HS-5 (cell line): ENCODE measurements at regions not wholly inside any gene's neighbourhood (a gene's known extent, or its start where the extent isn't known, plus 50 kb on each side); places are given as distances from the start of the nearest gene placed in this dataset.

Experiments used
- DNase-seq: peaks from one replicate; pipeline ENCODE4 v3.0.0-alpha.2; 2012; ENCODE audit warnings: low read depth

DNA sequence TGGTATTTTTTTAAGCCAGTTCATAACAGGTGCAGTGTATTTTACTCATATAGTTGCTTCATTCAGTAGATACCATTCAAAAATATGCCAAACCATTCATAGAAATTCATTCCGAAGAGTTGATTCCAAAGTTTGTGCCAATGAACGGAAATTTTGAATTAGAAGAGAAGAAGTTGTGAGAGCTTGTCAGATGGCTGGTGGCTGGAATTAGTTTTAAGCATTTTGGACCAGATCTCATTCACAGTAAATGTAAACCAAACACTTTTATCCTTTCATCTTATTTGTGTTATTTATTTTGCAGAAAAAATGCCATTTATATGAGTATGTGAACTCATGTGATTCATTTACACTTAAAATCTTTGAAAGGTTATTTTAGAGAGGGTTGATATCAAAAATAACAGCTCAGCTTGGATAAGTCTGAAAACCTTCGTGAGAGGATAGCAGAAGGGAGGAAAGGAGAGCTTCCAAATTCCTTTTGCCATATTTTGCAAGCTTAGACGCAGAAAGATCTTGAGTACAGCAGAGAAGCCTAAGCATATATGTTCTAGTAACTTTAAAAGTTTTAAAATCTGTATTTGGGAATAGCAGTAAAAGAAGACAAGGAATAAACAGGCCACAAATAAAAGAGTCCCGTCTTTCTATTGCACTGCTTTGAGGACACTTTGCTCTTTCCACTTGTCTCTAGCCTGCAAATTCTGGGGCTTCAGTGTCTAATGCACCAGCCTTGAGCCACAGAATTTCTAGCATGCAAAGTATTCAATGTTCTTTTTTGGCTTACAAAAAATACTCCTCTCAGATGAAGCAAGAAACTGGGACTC, 253.6 kb upstream of the FLRT2 start:
- no peak for DNase-seq

DNA sequence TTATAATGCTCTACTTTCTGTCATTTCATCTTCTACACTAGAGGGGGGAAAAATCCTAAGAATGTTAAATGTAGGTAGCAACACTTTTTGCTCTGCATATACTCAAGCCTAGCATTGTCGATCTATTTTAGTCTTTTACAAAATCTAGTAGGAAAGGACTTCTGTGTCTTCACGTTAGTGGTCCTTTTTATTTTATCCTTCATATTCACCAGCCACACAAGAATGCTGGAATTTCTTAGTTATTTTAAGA, 253.0 kb upstream of the FLRT2 start:
- no peak for DNase-seq

DNA sequence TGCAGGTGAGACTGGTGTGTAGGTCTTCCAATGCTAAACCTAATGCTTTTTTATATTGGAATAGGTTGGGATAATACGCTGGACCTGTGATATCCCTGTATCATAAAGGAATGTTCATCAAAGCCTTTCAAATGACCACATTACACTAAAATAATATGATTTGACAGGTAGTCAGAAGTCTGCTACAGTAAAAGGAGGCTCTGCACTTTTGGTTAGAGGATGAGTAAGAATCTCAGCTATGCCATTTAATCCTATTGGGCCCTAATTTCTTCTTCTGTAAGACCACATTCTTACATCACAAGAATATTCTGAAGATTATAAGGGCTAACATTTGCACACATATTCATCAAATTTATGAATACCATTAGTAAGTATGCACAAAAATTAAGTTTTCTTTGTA, 250.5 kb upstream of the FLRT2 start:
- no peak for DNase-seq

DNA sequence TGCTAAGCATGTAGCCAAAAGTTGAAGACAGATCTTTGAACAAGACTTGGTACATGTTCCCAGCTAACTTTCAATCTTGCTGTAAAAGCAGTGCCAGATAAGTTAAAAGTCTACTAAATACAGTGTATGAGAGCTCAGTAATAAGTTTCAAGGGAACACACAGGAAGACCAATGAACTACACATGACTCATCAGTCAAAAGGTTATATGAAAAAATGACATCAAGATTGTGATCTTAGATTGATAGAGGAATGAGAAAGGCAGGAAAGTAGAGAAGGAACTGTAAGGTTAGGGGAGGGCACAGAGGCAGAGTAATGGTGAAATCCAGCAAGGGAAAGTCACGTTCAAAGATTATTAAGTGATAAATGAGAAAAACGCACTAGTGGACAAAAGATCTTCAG, 249.9 kb upstream of the FLRT2 start:
- no peak for DNase-seq

DNA sequence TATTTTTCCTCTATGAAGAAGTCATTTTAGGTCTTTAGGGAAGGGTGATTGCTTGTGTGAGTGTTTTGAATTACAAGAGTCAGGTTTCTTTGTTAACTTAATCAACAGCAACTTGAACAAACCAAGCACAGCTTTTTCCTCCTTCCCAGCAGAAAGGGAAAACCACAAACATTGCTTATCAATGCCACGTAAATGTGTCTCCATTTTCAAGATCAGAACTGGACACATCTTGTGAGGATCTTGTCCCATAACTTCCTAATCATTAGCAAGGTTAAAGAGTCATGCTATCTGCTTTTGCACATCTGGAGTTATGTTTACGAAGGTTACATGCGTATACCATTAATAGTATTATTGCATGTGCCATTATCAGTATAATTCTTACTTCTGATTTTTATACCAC, 248.0 kb upstream of the FLRT2 start:
- no peak for DNase-seq

DNA sequence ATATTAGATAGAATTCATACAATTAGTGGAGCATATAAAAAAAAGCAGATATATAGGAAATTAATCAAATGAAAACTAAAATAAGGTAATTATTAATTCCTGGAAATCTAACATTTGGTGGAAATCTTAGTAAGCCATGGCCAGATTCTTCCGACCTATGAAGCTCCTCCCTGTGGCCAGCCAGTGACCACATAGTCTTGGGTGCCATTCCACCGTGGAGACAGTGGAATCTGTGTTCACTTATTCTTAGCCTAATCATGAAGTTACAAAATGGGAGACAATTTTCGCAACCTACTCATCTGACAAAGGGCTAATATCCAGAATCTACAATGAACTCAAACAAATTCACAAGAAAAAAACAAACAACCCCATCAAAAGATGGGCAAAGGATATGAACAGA, 241.9 kb upstream of the FLRT2 start:
- no peak for DNase-seq

DNA sequence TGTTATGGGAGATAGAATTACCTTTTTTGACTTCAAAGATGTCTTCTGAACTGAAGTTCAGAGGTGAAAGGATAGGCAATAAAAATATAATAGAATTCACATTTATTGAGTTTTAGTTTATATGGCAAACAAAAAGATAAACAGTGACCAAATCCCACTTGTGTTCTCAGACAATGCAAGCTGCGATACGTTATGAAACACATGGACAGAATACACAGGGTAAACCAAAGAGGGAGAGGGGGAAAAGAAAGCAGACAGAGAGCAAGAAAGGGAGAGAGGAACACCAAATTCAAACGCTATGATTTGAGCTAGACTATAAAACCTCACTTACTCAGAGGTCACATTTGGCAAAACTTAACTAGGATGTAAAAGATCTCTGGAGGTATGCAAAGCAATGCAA, 238.2 kb upstream of the FLRT2 start:
- DNase-seq: no peak

DNA sequence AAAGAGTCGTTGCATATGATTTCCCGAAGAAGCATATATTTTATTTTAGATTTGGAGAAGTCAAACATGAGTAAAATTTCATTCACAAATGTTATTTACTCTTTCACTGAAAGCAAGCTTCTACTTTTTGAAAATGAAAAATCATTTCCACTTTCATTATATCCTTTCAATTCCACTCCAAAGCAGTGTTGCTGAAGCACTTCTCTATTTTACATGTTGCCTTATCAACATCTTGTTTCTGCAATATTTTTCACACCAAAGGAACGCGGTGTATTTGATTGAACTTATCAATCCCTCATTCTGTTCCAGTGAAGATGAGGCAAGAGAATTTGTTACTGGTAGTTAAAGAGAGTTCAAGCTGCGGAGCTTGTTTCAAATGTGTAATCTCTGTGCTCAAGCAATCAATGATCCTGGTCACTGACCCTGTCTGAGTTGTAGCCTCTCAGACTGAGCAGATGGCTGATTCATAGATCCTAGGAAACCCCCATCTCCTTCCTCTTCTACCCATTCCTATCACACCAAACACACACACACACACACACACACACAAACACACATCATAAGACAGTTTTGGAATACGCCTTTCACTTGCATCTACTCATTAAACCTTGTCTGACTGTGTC, 236.2 kb upstream of the FLRT2 start:
- no peak for DNase-seq

DNA sequence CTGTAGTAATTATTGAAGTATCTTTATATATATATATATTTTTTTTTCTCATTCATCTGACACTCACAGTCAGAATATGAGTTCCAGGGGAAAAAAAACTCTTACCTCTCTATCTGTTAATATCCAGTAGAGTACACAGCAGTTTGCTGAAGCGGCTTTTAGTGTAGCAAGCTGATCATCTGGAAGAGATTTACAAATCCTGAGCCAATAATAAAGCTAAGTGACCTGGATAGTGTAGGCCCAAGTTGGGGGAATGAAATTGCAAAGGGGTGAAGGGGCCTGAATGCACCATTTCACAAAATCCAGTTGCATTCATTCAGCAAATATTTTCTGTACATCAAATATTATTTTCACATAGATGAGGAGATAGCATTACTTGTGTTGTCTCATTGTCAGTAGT, 234.6 kb upstream of the FLRT2 start:
- no peak for DNase-seq

DNA sequence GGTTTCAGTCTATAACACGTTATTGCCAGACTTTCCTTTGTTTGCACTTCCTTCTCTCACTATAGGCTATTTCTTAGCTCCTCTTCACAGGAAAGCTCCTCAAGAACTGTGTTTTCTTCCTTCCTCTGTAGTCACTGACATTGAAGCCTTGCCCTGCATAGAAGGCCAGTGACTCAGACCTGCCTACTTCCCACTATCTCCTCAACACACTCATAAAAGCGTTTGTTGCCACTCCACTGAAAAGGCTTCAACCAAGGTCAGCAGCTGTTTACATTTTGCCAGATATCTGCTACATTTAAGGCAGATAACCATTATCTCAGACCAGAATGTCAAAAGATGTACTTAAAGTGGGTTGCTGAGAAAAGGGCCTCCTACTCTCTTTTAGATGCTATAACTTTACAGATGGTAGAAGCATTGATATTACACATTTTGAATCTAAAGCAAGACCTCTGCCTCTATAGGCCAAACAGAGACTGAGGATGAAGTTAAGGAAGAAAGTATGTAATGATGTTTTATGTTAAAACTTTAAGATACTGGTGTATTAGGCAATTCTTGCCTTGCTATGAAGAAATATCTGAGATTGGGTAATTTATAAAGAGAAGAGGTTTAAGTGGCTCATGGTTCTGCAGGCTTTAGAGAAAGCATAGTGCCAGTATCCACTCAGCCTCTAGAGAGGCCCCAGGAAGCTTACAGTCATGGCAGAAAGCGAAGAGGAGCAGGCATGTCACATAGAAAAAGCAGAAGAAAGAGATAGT, 233.3 kb upstream of the FLRT2 start:
- no peak for DNase-seq

DNA sequence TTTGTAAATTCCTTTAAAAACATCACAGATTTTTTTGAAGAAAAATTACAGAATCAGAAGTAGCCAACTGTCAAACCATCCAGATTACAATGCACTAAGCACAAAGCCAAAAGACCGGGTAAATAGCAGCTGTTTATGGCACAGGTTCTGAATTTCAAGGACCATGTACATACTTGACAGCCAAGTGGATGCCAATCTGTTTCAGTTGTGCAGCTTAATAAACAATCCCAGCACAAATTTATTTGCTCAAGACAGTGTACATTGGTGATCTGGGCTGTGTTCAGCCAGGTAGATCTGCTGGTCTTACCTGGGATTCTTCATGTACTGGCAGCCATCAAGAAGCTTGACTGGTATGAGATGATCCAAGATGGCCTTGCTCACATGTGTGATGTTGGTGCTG, 229.8 kb upstream of the FLRT2 start:
- no peak for DNase-seq

DNA sequence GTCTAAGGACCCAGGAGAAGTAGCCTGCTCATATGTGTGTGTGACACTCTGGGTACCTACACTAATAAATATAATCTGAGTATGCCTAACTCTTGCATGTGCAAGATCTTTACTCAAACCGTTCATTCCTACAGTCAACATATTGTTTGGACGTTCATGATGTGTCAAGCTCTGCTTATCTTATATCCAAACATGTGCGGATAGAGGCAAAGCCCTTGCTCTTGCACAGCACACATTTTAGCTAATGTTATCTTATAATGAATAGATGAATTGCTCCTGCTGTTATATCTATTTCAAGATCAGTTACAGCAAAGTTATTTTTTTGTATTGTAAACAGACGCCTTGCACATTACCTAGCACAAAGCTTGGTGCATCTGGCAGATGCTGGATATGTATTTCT, 228.4 kb upstream of the FLRT2 start:
- no peak for DNase-seq

DNA sequence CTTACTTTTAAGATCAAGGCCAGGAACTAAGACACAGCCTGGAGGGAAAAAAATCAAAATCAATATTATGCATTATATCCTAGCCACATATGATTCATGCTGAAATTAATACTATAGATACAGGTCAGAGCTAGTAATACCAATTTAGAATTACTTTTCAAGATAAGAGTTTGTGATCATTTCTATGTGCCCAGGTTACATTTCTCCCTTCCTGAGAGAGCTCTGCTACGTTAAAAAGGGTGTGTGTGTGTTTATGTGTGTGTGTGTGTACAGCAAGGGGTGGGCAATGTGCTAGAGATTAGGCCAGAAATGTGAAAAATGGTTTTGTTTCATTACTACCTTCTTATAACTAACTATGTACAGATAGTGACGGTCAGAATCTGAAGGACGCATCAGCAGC, 223.9 kb upstream of the FLRT2 start:
- no peak for DNase-seq

DNA sequence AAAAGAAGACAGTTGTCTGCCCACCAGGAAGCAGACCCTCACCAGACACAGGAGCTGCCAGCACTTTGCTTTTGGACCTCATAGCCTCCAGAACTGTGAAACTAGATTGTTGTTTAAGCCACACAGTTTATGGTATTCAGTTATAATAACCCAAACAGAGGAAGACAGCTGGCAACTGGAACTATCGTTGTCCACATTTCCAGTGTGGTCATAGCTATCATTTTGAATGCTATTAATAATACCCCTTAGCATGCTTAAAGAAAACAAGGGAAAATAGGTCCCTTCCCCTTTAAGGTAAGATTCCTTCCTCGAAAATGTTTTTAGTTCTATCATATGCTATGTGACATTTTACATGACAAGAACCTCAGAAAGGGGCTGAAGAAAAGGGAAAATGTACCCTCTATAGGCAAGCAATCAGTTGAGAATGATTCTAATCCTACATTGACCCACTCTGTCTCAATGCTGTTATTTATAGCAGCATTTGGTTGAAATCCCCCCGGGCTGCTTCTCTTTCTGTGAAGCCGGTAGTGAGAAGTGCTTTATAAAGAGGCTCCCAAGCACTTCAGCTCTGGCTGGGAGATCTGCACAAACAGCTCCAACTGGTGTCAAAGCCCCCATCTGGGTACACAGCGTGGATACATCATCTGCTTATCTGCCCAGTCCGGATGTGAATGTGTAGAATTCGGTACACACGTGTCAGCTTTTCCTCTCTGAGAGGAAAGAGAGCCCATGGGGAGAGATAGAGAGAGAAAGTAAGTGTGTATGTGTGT, 221.2 kb upstream of the FLRT2 start:
- no peak for DNase-seq

DNA sequence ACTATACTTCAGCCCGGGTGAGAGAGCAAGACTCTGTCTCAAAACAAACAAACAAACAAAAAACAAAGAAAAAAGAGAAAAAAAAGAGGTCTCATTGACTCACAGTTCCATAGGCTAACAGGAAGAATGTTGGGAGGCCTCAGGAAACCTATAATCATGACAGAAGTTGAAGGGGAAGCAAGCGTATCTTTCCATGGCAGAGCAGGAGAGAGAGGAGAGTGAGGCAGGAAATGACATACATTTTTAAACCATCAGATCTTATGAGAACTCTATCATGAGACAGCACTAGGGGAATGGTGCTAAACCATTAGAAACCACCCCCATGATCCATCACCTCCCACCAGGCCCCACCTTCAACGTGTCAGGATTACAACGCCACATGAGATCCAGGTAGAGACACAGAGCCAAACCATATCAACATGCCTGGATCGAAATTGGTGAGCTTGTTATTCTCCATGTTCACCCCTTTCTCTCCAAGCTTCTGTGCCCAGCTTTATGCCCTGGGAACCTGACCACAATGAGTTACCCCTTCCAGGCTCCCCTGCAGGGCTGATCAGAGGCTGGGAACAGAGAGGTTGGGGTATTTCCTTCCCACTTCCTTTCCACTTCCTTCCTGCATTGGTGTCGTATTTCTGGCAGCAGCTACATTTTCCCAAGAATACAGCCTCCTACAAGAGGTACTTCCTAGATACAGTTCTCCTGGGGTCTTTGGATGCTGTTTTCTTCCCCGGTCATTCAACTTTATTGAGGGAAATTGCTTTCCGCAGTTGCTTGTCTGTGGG, 219.3 kb upstream of the FLRT2 start:
- no peak for DNase-seq

DNA sequence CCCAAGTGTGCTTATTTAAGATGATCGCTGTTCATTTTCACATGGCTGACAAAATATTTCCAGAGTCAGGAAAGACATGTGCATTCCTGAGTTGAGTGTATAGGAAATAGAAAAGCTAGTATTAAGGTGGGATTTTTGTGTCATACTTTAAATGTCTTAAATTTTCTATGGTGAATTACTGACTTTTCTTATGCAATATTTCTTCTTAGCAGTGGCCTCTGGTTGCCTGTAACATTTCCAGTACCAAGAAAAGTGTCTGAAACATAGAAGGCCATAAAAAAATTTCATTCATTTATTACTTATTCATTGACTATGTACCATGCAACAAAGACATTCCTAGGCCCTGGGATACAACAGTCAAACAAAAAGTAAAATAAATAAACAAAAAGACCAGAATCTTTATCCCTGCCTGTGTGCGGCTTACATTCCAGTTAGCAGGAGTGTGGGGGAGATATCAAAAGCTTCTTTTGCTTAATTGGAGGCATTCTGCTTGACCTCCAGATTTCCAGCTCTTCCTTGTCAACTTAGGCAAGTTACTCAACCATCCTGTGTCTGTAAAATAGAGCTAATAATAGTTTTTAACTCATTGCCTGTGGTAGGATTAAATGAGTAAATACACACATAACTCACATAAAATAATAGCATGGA, 216.3 kb upstream of the FLRT2 start:
- no peak for DNase-seq

DNA sequence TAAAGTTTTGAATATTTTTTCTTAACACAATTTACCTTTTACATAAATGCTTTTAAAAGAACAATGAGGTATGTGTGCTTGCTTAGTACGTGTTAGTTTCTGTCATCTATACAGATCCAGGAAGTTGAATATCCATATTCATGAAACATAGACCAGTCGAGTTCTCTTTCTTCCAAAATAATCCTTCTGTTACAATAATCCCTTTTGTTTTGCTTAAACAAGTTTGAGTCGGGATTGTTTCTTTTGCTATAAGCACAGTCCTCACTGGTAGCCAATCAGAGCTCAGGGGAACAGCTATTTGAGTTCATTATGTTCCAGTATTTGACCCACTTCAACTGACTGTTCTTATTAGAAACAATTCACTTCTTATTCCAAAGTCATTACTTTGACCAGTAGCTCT, 214.7 kb upstream of the FLRT2 start:
- DNase-seq: no peak

DNA sequence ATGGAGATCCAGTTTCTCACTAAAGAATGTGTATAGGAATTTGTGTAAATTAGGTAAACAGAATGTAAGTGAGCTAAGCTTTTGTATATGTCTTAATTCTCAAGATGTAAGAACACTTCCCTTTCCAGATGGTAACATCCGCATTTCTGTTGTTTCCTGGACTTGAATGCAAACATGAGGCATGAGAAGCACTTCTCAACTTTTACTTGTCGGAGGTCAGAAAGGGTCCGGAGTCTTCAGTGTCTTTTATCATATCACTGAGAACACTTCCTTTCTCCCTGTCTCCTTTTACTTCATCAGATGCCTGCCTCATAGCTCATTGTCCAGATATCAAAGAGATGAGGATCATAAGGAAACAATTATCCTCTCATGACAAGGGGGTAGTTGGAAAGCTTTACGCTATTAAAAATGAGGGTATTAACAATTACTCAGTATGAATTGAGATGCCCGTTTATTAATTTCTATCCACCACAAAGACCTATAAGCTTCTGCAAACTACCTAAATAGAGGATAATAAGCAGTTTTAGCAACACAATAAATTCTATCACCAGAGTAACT, 214.1 kb upstream of the FLRT2 start:
- no peak for DNase-seq

DNA sequence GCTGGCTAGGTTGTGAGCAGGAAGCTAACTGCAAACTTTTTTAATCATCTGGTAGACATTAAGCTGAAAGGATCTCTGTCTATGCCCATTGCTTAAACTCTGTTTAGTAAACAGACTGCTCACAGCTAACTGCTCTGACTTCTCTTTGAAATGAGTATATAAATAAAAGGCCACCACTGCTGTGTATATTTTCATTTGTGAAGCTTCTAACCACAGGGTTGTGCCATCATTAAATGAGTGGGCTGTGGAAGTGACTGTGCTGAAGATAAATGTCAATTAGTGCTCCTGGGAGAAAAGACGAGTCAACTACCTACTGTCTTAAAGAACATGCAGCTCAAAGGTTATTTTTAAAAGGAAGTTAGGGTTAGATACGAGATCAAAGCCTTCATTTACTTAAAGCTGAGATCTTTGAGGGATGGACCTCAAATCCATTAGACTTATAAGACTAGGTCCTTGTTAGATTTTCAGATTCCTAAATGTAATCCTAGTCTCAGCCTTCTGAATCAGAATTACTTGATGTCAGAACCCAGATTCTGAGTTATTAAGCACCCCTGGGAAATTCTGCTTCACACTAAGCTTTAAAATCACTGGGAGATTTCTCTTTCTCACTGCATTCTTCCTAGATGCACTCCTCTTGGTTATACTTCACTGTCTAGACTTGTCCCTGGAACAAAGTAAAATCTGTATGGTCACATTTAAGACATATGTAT, 213.1 kb upstream of the FLRT2 start:
- no peak for DNase-seq

DNA sequence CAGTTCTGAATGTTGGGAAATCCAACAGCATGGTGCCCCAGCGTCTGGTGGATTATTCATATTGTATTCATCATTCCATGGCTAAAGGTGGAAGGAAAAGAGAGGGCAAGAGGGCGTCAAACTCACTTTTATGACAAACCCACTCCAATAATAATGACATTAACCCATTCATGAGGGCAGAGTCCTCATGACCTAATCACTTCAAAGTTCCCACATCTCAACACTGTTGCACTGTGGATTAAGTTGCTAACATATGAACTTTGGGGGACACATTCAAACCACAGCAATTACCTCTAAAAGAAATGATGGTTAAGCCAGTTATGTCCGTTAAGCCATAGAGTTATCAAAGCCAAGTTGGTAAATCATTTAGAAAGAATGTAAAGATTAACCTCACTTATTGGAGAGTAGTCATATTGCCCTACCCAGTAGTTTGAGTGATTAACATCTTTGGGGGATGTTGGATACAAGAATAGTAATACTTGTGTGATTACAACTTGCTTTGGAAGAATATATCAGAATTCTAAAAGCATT, 212.4 kb upstream of the FLRT2 start:
- peak; percentile 45 for DNase-seq
